ENCODE measurements at regions not wholly inside any gene's neighbourhood (a gene's known extent, or its start where the extent isn't known, plus 50 kb on each side); places are given as distances from the start of the nearest gene placed in this dataset.

- DNase-seq (ENCODE audit: low read depth) = no peak
- TF ChIP-seq CTCF (IDR thresholded peaks at IDR 0.05; ENCODE audit: insufficient read depth, low read depth, low read length, missing control alignments) = no peak
- H3K4me3 ChIP-seq (ENCODE audit: low read depth, low read length) = no peak overlapping the region
These were observed 52.2 kb upstream of the ACKR3 start for GRCh38 chr2:236517251-236518031.
